MCF 10A (cell line): ENCODE measurements at regions not wholly inside any gene's neighbourhood (a gene's known extent, or its start where the extent isn't known, plus 50 kb on each side); places are given as distances from the start of the nearest gene placed in this dataset.

ENCODE experiments used
- BruUV-seq: library from RNA; stranded (reverse); fragments of 400-500 nt; replicated peaks from 2 replicates; lab custom pipeline; 2021; lab: Mats Ljungman, UMichigan
- CTCF ChIA-PET: fragments of 300-600 bp; sonication (Branson Sonifier 250); formaldehyde crosslinking; extraction: SDS; loops from one replicate; lab custom pipeline; 2021; ENCODE audit warnings: antibody characterized with exemption, inconsistent platforms; lab: Yijun Ruan, JAX
- POLR2A ChIA-PET: fragments of 300-600, 350-650 bp; sonication (Branson Sonifier 250); formaldehyde crosslinking; extraction: SDS; loops from one replicate; lab custom pipeline; 2020; ENCODE audit warnings: antibody characterized with exemption, inconsistent platforms; lab: Yijun Ruan, JAX
- DNase-seq: peaks from one replicate; pipeline ENCODE4 v3.0.0-alpha.2; 2018; ENCODE audit not compliant: unreplicated experiment
- H3K27ac Mint-ChIP-seq: one replicate; pipeline ENCODE4 v1.8.0; 2022; ENCODE audit warnings: mild to moderate bottlenecking, low read depth, mixed read lengths; ENCODE audit not compliant: unreplicated experiment
- H3K27me3 Mint-ChIP-seq: one replicate; pipeline ENCODE4 v1.8.0; 2022; ENCODE audit warnings: mixed read lengths; ENCODE audit not compliant: insufficient read depth, unreplicated experiment
- H3K36me3 Mint-ChIP-seq: one replicate; pipeline ENCODE4 v1.8.0; 2022; ENCODE audit warnings: mild to moderate bottlenecking, moderate library complexity, mixed read lengths; ENCODE audit not compliant: insufficient read depth, unreplicated experiment
- H3K4me1 Mint-ChIP-seq: one replicate; pipeline ENCODE4 v1.8.0; 2022; ENCODE audit warnings: mixed read lengths; ENCODE audit not compliant: insufficient read depth, unreplicated experiment
- H3K4me3 Mint-ChIP-seq: one replicate; pipeline ENCODE4 v1.8.0; 2022; ENCODE audit warnings: mild to moderate bottlenecking, moderate library complexity, mixed read lengths; ENCODE audit not compliant: unreplicated experiment
- H3K9me3 Mint-ChIP-seq: one replicate; pipeline ENCODE4 v1.8.0; 2022; ENCODE audit warnings: mixed read lengths; ENCODE audit not compliant: unreplicated experiment
- intact Hi-C: fragments of 100-400 bp; cut with micrococcal nuclease; formaldehyde crosslinking; loops from 2 replicates; pipeline ENCODE4 v1.14.1; 2022
- TF ChIP-seq, protein P1 (sequence below): fragments of 200-600 bp; IDR thresholded peaks from one replicate; pipeline ENCODE4 v1.8.0; 2022; ENCODE audit warnings: antibody characterized with exemption, mild to moderate bottlenecking; ENCODE audit not compliant: unreplicated experiment

DNA sequence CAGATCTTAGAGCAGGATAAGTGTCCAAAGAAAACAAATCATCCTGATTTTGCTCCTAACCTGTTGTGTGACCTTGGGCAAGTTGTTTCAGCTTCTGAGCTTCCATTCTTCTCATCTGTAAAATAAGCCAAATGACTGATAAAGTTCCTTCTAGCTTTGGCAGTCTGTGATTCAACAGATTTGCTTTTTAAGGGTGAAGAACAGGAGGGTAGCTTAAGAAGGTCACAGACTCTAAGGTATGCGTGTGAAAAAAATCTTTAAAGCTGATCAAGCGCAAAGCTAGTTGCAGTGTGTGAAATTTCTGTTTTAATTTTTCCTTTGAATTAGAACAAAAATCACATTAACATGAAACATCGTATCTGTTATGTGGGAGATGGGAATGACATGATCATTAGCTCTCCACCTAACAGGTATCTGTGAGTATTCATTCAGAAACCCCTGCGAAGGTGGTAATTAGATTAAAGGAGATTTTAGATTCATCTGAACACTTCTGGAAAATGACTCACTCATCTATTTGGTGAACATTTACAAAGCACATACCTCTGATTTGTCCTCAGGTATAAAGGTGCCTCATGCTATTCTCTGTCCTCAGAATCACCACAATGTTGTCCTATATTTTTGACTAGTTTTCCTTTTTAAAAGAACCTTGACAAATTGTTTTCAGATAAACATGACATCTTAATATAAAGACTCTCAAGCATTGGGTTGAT, 131.9 kb upstream of the CPM start:
- intact Hi-C loops = no loop called here
- Mint-ChIP-seq H3K4me3 (no peak overlapping the region), H3K27me3 (no peaks in the 10 kb centered on the region), H3K36me3 (no peaks in the 10 kb centered on the region), H3K4me1 (peaks cover 24% of the 10 kb centered on the region), H3K27ac (peak overlapping the region; percentile 92), H3K9me3 (no peaks in the 10 kb centered on the region)
- CTCF ChIA-PET = interaction anchor here (0.6 to 1.3 kb wide), 9 partner anchors 10 to 292 kb away, joined by 3 to 5 read pairs (median 3); no protein-coding TSS in a partner anchor
- POLR2A ChIA-PET = interaction anchor here (0.9 to 2.6 kb wide), 7 partner anchors 12 to 208 kb away, joined by 3 to 12 read pairs (median 4); no protein-coding TSS in a partner anchor
- TF ChIP-seq, protein P1, sequence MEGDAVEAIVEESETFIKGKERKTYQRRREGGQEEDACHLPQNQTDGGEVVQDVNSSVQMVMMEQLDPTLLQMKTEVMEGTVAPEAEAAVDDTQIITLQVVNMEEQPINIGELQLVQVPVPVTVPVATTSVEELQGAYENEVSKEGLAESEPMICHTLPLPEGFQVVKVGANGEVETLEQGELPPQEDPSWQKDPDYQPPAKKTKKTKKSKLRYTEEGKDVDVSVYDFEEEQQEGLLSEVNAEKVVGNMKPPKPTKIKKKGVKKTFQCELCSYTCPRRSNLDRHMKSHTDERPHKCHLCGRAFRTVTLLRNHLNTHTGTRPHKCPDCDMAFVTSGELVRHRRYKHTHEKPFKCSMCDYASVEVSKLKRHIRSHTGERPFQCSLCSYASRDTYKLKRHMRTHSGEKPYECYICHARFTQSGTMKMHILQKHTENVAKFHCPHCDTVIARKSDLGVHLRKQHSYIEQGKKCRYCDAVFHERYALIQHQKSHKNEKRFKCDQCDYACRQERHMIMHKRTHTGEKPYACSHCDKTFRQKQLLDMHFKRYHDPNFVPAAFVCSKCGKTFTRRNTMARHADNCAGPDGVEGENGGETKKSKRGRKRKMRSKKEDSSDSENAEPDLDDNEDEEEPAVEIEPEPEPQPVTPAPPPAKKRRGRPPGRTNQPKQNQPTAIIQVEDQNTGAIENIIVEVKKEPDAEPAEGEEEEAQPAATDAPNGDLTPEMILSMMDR = no peak
- no peak for DNase-seq
- BruUV-seq = no TSS peak

DNA sequence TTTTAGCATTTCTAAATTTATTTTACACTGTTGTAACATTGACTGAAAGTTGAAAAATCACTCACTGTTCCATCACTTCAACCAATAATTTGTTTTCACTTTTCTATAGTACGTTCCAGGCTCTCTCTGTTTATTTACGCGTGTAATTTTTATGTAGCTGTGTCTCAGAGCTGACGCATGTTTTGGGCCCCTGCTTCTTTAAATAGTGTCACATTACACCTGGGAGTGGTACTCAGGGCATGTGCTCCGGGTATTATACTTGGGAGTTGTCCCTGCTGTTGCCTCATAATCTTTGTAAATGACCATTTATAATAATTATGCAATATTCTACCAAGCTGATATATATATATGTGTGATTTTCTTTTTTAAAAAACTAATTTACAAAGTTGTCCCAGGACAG, 132.8 kb upstream of the CPM start:
- Mint-ChIP-seq H3K27ac (peak overlapping the region; percentile 92), H3K9me3 (no peaks in the 10 kb centered on the region), H3K4me1 (peaks cover 24% of the 10 kb centered on the region), H3K4me3 (no peak overlapping the region), H3K36me3 (no peaks in the 10 kb centered on the region), H3K27me3 (no peaks in the 10 kb centered on the region)
- no TSS peak for BruUV-seq
- ChIA-PET CTCF (interaction anchor here (0.6 to 1.3 kb wide), 5 partner anchors 9 to 291 kb away, joined by 3 to 5 read pairs (median 3); no protein-coding TSS in a partner anchor), POLR2A (interaction anchor here (1.0 to 2.6 kb wide), 8 partner anchors 9 to 166 kb away, joined by 3 to 12 read pairs (median 4); no protein-coding TSS in a partner anchor)
- peak; percentile 87 for DNase-seq
- TF ChIP-seq, protein P1 = no peak
- intact Hi-C loops = loop anchor here (1.0 kb wide), 1 partner anchor 166 kb away; no protein-coding TSS in a partner anchor

DNA sequence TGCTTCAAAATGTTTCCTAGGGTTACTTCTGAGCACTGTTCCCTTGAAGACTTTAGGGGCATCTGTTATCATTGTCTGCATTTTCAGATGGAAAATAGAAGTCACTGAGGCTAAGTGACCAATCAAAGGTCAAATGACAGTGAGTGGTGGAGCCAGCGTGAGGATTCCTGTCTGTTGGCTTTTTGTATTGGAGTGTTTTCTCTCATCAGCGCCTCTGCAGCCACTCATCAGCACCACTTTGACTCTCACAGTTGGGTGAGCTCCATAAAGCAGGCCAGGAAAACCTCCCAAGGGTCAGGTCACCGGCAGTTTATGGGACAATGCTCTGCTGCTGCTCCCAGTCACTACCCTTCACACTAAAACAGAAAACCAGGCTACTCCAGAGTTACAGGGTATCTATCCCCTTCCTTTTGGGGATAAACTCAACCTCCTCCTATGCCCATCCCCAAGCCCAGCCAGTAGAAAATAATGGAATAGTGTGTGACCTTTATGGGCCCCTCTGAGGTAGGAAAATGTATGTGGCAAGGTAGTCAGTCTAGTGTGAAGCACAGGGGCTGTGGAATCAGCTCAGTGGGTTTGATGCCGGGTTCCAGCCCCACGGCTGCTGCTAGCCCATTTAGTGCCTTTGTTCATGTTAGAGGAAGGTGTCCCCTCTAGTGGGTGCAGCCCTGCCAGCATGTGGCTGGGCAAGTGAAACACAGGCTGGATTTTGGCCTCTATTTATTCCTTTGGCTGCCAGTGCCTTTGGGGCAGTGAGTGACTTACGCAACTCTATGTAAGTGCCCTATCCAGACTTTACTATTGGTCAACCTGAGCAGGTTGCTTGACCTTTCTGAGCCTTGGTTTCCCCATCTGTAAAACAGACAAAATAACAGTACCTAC, 133.8 kb upstream of the CPM start:
- intact Hi-C loops = loop anchor here (1.0 kb wide), 1 partner anchor 167 kb away; no protein-coding TSS in a partner anchor
- CTCF ChIA-PET = interaction anchor here (1.0 to 1.5 kb wide), 3 partner anchors 92 to 167 kb away, joined by 3 to 7 read pairs (median 5); no protein-coding TSS in a partner anchor
- no peaks in the 10 kb centered on the region for H3K36me3 Mint-ChIP-seq

More for the DNA sequence above, 133.8 kb upstream of the CPM start:
- no TSS peak for BruUV-seq
- Mint-ChIP-seq H3K4me3 (no peak overlapping the region), H3K9me3 (no peaks in the 10 kb centered on the region), H3K27me3 (no peaks in the 10 kb centered on the region), H3K4me1 (peaks cover 24% of the 10 kb centered on the region), H3K27ac (no peak overlapping the region)
- TF ChIP-seq, protein P1 = no peak
- POLR2A ChIA-PET = interaction anchor here (0.7 to 2.6 kb wide), 11 partner anchors 14 to 359 kb away, joined by 3 to 12 read pairs (median 5); no protein-coding TSS in a partner anchor
- peak; percentile 56 for DNase-seq
